ENCODE measurements at regions not wholly inside any gene's neighbourhood (a gene's known extent, or its start where the extent isn't known, plus 50 kb on each side); places are given as distances from the start of the nearest gene placed in this dataset.

GRCh38 chr6:137631323-137631722 lies 137.1 kb upstream of the OLIG3 start:
- TF ChIP-seq EP300 (IDR thresholded peaks at IDR 0.05; ENCODE audit: borderline replicate concordance) (no peak), ZBTB7A (IDR thresholded peaks at IDR 0.05; ENCODE audit: low read depth) (no peak), CEBPB (IDR thresholded peaks at IDR 0.05) (no peak)

- TF ChIP-seq TEAD4 (IDR thresholded peaks at IDR 0.05), result peak; percentile 90
- TF ChIP-seq CEBPB (IDR thresholded peaks at IDR 0.05), result peak; percentile 89
- TF ChIP-seq, protein P1, sequence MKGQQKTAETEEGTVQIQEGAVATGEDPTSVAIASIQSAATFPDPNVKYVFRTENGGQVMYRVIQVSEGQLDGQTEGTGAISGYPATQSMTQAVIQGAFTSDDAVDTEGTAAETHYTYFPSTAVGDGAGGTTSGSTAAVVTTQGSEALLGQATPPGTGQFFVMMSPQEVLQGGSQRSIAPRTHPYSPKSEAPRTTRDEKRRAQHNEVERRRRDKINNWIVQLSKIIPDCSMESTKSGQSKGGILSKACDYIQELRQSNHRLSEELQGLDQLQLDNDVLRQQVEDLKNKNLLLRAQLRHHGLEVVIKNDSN (IDR thresholded peaks at IDR 0.05), result no peak
- peak; percentile 34; the same call in 1 of the 2 replicates for TF ChIP-seq EP300 (IDR thresholded peaks at IDR 0.05; ENCODE audit: borderline replicate concordance)
- TF ChIP-seq YY1 (IDR thresholded peaks at IDR 0.05; ENCODE audit: low read depth), result no peak
- TF ChIP-seq NFIC (IDR thresholded peaks at IDR 0.05), result peak; percentile 77
- TF ChIP-seq TCF12 (IDR thresholded peaks at IDR 0.05; ENCODE audit: low read depth), result 0 out of 2 replicates have a peak, but pooled peaks have one; percentile 31
- no peak for TF ChIP-seq TAF1 (IDR thresholded peaks at IDR 0.05; ENCODE audit: low read depth)
- no peak for TF ChIP-seq EGR1 (IDR thresholded peaks at IDR 0.05)
- TF ChIP-seq, protein P2, sequence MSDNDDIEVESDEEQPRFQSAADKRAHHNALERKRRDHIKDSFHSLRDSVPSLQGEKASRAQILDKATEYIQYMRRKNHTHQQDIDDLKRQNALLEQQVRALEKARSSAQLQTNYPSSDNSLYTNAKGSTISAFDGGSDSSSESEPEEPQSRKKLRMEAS (IDR thresholded peaks at IDR 0.05), result peak; percentile 60
Measured at GRCh38 chr6:137637121-137637520, 142.9 kb upstream of the OLIG3 start.

DNA sequence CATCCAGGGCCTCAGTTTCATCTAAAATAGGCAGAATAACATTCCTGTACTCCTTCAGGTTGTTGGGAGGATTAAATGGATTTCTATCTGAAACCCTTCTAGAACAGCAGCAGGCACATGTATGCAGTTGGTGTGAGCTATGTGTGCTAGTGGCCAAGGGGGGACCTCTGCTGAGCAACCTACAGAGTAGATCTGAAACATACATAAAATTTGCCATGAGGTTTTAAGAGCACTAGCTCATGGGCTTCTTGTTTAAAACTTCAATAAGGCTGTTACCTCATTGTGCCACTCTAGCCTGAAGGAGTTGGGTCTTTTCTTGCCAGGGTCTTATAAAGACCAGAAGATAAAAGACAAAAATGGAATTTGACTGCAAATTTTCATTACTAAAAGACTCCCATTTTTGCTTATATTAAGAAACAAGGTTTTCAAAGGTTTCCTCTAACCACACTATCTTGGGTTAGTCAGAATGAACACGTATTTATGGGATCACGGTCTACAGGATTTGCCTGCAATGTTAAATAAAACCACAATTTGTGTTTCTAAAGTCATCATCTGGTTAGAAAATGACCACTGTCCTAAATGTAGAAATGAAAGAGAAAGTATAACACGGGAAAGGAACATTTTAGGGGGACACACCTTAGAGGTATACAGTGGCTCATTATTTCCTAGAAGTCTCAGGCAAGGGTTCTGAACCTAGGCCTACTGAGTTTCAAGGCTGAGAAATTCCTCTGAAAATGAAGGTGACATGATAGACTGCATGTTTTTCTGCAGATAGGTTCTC lies 144.9 kb upstream of the OLIG3 start:
- no peak for TF ChIP-seq YY1 (IDR thresholded peaks at IDR 0.05; ENCODE audit: low read depth)
- TF ChIP-seq, protein P1 (IDR thresholded peaks at IDR 0.05), result no peak
- no peak for TF ChIP-seq TAF1 (IDR thresholded peaks at IDR 0.05; ENCODE audit: low read depth)
- TF ChIP-seq ZBTB7A (IDR thresholded peaks at IDR 0.05; ENCODE audit: low read depth), result no peak
- no peak for TF ChIP-seq EGR1 (IDR thresholded peaks at IDR 0.05)

- no peak for TF ChIP-seq RAD21 (IDR thresholded peaks at IDR 0.05; ENCODE audit: low read depth)
- no peak for TF ChIP-seq CEBPB (IDR thresholded peaks at IDR 0.05)
- TF ChIP-seq FOXM1 (IDR thresholded peaks at IDR 0.05; ENCODE audit: borderline replicate concordance, low read depth), result no peak
- TF ChIP-seq CREB1 (IDR thresholded peaks at IDR 0.05; ENCODE audit: low read depth), result no peak
- no peak for TF ChIP-seq ZBTB7A (IDR thresholded peaks at IDR 0.05; ENCODE audit: low read depth)
- no peak for TF ChIP-seq NFIC (IDR thresholded peaks at IDR 0.05)
- no peak for TF ChIP-seq TEAD4 (IDR thresholded peaks at IDR 0.05)
- TF ChIP-seq, protein P2 (IDR thresholded peaks at IDR 0.05), result no peak
- no peak for TF ChIP-seq TCF12 (IDR thresholded peaks at IDR 0.05; ENCODE audit: low read depth)
- no peak for TF ChIP-seq YY1 (IDR thresholded peaks at IDR 0.05; ENCODE audit: low read depth)
- TF ChIP-seq, protein P1 (IDR thresholded peaks at IDR 0.05), result no peak
Measured at GRCh38 chr6:137640086-137640485, 145.9 kb upstream of the OLIG3 start.

GRCh38 chr6:137641474-137642077 lies 147.4 kb upstream of the OLIG3 start:
- TF ChIP-seq TCF12 (IDR thresholded peaks at IDR 0.05; ENCODE audit: low read depth) (no peak), RAD21 (IDR thresholded peaks at IDR 0.05; ENCODE audit: low read depth) (peak; percentile 95)

DNA sequence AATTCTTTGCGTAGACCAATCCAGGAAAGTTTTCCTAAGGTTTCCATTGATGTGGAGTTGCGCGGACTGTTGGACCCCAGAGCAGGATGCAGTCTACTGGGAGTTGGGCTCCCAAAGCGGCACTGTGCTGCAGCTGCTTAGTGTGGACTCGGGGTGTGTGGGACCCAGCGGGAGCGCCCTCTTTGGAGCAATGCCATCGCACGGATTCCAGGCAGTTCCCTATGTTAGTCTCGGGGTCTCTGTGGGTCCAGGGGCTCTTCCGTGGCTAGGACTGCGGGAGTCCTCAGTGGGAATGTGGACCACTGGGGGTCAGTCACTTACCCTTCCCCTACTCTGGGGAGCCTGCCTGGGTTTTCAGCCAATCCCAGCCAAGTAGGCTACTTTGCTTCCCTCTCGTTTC lies 151.7 kb upstream of the OLIG3 start:
- TF ChIP-seq REST (IDR thresholded peaks at IDR 0.05; ENCODE audit: low read depth) (no peak), CEBPB (IDR thresholded peaks at IDR 0.05) (no peak), EGR1 (IDR thresholded peaks at IDR 0.05) (no peak), RAD21 (IDR thresholded peaks at IDR 0.05; ENCODE audit: low read depth) (no peak), FOXM1 (IDR thresholded peaks at IDR 0.05; ENCODE audit: borderline replicate concordance, low read depth) (no peak)

DNA sequence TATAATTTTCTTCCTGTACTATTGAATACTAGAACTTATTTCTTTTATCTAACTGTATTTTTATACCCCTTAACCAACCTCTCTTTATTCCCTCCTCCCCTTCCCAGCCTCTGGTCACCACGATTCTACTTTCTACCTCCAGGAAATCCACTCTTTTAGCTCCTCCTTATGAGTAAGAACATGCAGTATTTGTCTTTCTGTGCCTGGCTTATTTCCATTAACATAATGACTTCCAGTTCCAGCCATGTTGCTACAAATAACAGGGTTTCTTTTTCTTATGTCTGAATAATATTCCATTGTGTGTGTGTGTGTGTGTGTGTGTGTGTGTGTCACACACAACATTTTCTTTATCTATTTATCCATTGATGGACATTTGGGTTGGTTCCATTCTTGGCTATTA lies 152.3 kb upstream of the OLIG3 start:
- no peak for TF ChIP-seq EGR1 (IDR thresholded peaks at IDR 0.05)
- TF ChIP-seq TCF12 (IDR thresholded peaks at IDR 0.05; ENCODE audit: low read depth), result no peak
- no peak for TF ChIP-seq TEAD4 (IDR thresholded peaks at IDR 0.05)
- TF ChIP-seq ZBTB7A (IDR thresholded peaks at IDR 0.05; ENCODE audit: low read depth), result no peak
- no peak for TF ChIP-seq RAD21 (IDR thresholded peaks at IDR 0.05; ENCODE audit: low read depth)
- TF ChIP-seq, protein P1 (IDR thresholded peaks at IDR 0.05), result no peak
- TF ChIP-seq YY1 (IDR thresholded peaks at IDR 0.05; ENCODE audit: low read depth), result no peak
- no peak for TF ChIP-seq NFIC (IDR thresholded peaks at IDR 0.05)
- TF ChIP-seq, protein P2 (IDR thresholded peaks at IDR 0.05), result no peak
- no peak for TF ChIP-seq CEBPB (IDR thresholded peaks at IDR 0.05)
- TF ChIP-seq REST (IDR thresholded peaks at IDR 0.05; ENCODE audit: low read depth), result no peak
- TF ChIP-seq TAF1 (IDR thresholded peaks at IDR 0.05; ENCODE audit: low read depth), result no peak
